Epidermal melanocyte (primary cell): ENCODE measurements at regions not wholly inside any gene's neighbourhood (a gene's known extent, or its start where the extent isn't known, plus 50 kb on each side); places are given as distances from the start of the nearest gene placed in this dataset.

Source experiments
- DNase-seq: peaks from one replicate; pipeline ENCODE4 v3.0.0; 2011; ENCODE audit warnings: low spot score; ENCODE audit not compliant: insufficient read length

- no peak for DNase-seq
Measured at GRCh38 chr13:73136776-73137175, 78.0 kb downstream of the KLF5 start.

GRCh38 chr13:73133531-73133930 lies 74.7 kb downstream of the KLF5 start:
- DNase-seq = no peak

- no peak for DNase-seq
Measured at GRCh38 chr13:73131247-73131646, 72.4 kb downstream of the KLF5 start.

- DNase-seq = no peak
Measured at GRCh38 chr13:73129023-73129422, 70.2 kb downstream of the KLF5 start.
